ENCODE measurements at regions not wholly inside any gene's neighbourhood (a gene's known extent, or its start where the extent isn't known, plus 50 kb on each side); places are given as distances from the start of the nearest gene placed in this dataset.

DNA sequence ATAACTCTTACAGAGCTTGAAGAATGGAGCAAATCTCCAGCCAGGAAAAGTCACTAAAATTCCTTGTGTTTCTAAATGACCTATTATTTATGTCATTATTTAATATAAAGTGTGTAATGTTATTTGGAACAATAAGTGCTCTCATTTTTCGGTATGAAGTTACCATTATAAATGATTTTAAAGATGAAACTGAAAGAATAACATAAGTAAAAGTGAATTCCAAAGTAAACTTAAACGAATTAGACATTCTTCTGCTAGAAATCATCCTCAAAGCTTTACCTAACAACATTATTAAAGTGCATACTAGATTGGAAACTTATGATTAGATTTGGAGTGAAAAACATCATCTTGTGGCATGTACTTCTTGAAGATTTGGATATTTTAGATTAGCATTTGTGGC lies 897.2 kb upstream of the CDH2 start:
- TF ChIP-seq ZFX (IDR thresholded peaks at IDR 0.05), result no peak
- TF ChIP-seq, protein P1, sequence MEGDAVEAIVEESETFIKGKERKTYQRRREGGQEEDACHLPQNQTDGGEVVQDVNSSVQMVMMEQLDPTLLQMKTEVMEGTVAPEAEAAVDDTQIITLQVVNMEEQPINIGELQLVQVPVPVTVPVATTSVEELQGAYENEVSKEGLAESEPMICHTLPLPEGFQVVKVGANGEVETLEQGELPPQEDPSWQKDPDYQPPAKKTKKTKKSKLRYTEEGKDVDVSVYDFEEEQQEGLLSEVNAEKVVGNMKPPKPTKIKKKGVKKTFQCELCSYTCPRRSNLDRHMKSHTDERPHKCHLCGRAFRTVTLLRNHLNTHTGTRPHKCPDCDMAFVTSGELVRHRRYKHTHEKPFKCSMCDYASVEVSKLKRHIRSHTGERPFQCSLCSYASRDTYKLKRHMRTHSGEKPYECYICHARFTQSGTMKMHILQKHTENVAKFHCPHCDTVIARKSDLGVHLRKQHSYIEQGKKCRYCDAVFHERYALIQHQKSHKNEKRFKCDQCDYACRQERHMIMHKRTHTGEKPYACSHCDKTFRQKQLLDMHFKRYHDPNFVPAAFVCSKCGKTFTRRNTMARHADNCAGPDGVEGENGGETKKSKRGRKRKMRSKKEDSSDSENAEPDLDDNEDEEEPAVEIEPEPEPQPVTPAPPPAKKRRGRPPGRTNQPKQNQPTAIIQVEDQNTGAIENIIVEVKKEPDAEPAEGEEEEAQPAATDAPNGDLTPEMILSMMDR (conservative IDR thresholded peaks at IDR 0.05), result no peak
- no peak overlapping the region for H3K27ac ChIP-seq

DNA sequence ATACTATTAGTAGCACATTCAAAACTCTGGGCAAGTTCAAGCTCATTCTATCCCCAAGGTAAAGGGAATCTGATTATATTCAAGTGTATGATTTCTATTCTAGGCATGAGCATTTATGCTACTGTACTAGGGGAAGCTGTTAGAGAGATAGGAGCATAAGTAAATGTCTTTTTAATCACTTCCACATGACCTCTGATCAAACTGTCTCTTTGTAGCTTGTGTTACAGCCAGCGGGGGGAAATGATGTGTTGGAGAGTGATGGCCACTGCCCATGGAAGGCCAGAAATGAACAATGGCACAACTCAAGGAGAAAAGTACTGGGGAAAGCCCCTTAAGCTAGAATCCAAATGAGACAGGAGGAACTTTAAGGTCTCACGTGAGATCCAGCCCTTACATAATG lies 894.9 kb upstream of the CDH2 start:
- TF ChIP-seq, protein P1 (conservative IDR thresholded peaks at IDR 0.05), result no peak
- no peak for TF ChIP-seq ZFX (IDR thresholded peaks at IDR 0.05)
- no peak overlapping the region for H3K27ac ChIP-seq

DNA sequence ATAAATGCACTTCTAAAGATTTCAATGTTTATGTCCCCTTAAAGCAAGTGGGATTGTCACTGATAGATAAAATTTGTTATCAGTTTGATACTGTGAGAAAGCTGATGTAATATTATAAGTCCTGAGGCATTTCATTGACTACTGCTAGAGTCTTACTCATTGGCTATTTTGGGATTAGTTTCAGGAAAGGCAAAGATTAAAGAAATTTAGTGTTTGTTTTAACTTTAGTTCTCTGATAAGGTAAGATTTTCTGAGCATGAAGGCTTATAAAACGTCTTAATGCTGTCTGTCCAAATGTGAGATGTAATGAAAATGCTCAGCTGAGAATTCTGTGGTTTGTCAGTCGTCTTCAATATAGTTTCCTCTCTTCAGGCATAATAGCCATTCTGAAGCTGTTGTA lies 886.4 kb upstream of the CDH2 start:
- no peak for TF ChIP-seq ZFX (IDR thresholded peaks at IDR 0.05)

DNA sequence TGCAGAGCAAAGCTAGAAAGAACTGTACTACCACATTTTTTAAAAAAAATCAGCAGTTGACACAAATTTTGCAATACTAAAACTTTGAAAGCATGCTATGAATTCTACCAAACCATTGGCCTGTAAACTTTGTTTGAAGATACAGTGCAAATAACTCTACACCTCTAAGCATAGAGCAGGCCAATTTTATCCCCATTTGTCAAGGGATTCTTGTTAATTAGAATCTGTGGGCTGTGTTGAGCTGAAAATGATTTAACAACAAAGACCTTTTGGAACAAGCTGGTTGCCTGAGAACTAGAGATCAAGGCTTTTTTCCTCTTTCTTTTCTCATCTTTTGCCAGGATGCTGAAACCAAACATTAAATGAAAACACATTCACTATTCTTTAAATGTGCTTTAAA lies 886.0 kb upstream of the CDH2 start:
- TF ChIP-seq, protein P1 (conservative IDR thresholded peaks at IDR 0.05), result no peak
- TF ChIP-seq ZFX (IDR thresholded peaks at IDR 0.05), result no peak
- no peak overlapping the region for H3K27ac ChIP-seq

More for the DNA sequence above, 886.4 kb upstream of the CDH2 start:
- H3K27ac ChIP-seq, result no peak overlapping the region

DNA sequence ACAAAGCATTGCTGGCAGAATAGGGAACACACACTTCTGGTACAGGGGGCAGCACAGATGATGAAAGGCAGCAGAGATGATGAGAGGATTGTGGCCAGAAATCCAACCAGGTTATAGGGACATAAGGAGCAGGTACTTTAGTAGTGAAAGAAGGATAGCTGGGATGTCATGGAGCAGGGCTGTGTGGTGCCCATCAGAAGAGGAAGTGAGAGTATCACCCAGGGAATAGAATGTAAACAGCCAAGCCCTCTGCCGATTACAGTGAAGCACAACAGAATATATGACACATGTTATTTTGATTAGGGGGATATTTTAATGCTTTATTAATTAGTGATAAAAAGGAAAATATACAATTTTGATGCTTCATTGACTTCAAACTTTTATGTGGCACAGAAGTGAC lies 883.4 kb upstream of the CDH2 start:
- no peak for TF ChIP-seq ZFX (IDR thresholded peaks at IDR 0.05)
- TF ChIP-seq, protein P1 (conservative IDR thresholded peaks at IDR 0.05), result no peak
- H3K27ac ChIP-seq, result no peak overlapping the region

DNA sequence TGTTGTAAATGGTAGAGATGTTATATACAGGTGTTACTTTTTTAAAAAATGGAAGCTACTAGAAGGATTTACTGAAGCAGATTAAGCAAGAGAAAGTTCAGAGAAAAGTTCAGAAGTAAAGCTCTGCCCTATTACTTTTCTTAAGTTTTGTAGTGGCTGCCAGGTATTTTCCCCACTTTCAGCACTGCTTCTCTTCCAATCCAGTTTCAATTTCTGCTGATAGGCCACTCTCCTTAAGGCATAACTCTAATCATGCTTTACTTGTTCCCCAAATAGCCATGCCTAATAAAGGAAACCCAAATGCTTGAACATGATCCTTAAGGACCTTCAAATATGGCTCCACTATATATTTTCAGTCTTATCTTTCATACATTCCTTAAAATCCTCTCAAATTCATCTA lies 880.8 kb upstream of the CDH2 start:
- H3K27ac ChIP-seq, result no peak overlapping the region
- TF ChIP-seq ZFX (IDR thresholded peaks at IDR 0.05), result no peak
- TF ChIP-seq, protein P1 (conservative IDR thresholded peaks at IDR 0.05), result no peak

DNA sequence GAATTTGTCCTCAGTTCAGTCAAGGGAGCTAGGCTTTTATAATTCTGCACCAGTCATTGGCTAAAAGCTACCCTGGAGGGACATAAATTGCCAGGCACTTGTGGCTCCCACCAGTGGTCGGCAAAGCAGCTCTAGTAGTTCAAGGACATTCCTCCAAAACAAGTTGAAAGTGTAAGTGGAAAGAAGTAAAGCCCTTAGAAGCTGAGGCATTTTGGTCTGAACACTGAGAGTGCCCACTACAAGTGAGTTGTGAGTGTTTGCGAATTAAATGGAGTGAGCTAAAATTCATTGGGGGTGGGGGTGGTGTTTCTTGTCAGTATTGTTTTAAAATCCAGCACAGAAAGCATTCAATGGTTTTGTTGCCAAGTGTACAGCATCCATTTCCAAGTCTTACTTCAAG lies 879.9 kb upstream of the CDH2 start:
- no peak overlapping the region for H3K27ac ChIP-seq
- TF ChIP-seq, protein P1 (conservative IDR thresholded peaks at IDR 0.05), result no peak
- TF ChIP-seq ZFX (IDR thresholded peaks at IDR 0.05), result no peak

DNA sequence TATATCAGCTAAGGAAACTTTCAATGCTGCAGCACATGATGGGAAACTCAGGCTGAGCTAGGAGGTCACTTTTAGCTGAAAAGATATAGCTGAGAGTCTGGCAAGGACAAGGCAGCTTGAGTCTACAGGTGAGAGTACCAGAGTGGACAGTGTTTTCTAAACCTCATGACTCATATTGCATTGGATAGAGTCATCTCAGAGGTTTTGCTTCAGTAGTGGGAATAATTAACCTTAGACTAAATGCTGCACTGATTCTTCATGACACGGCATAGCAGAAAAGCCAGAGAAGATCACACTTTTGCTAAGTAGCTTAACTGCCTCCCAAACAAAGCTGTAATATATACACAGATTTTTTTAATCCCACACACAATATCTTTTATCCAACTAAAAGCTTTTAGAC lies 865.0 kb upstream of the CDH2 start:
- H3K27ac ChIP-seq, result no peak overlapping the region
- TF ChIP-seq ZFX (IDR thresholded peaks at IDR 0.05), result no peak
- TF ChIP-seq, protein P1 (conservative IDR thresholded peaks at IDR 0.05), result no peak
